Sigmoid colon (tissue), 6 donors: ENCODE measurements at regions not wholly inside any gene's neighbourhood (a gene's known extent, or its start where the extent isn't known, plus 50 kb on each side); places are given as distances from the start of the nearest gene placed in this dataset.
A peak's percentile ranks its signal among the peaks of the same experiment; 100 is the strongest.

Source experiments
- DNase-seq: peaks from one replicate; pipeline ENCODE4 v3.0.0-alpha.2; 2019
- H3K27ac ChIP-seq, 4 donors: fragments of 200-600 bp; sonication (generic); one replicate each; pipeline ENCODE4 v1.5.1; 2016 to 2019; ENCODE audit warnings: mild to moderate bottlenecking in 1 of 4
- H3K27me3 ChIP-seq, 3 donors: fragments of 200-600 bp; sonication (generic); one replicate each; pipeline ENCODE4 v1.5.1; 2019; ENCODE audit warnings: mild to moderate bottlenecking in 1 of 3
- H3K36me3 ChIP-seq, 4 donors: fragments of 200-600 bp; sonication (generic); one replicate each; pipeline ENCODE4 v1.5.1; 2016 to 2019
- H3K4me1 ChIP-seq, 4 donors: fragments of 200-600 bp; sonication (generic); one replicate each; pipeline ENCODE4 v1.5.1; 2017 to 2019
- H3K4me3 ChIP-seq, 4 donors: fragments of 200-600 bp; sonication (generic); one replicate each; pipeline ENCODE4 v1.5.1; 2017 to 2019; ENCODE audit warnings: mild to moderate bottlenecking in 2 of 4, moderate library complexity in 1 of 4
- H3K9me3 ChIP-seq, 4 donors: fragments of 200-600 bp in 3 of 4; sonication (generic) in 3 of 4; one replicate each; pipeline versions ENCODE4 v1.5.1 to v1.6.1; 2013 to 2019
- CTCF ChIP-seq, 4 experiments: fragments of 450-650 bp in 3 of 4; fragments of 200-600 bp in 1 of 4; IDR thresholded peaks; one replicate each; pipeline ENCODE4 v1.5.1; 2016 to 2019; ENCODE audit warnings: antibody characterized with exemption in 4 of 4, mild to moderate bottlenecking in 3 of 4, moderate library complexity in 2 of 4
- EP300 ChIP-seq, 4 donors: sonication (generic); formaldehyde crosslinking; IDR thresholded peaks; one replicate each; pipeline ENCODE4 v1.6.1; 2017; ENCODE audit warnings: antibody characterized with exemption in 4 of 4
- POLR2A ChIP-seq, 2 donors: fragments of 450-650 bp; IDR thresholded peaks; one replicate each; pipeline ENCODE4 v1.6.1; 2016; ENCODE audit warnings: antibody characterized with exemption in 2 of 2, mild to moderate bottlenecking in 2 of 2, moderate library complexity in 2 of 2
- POLR2AphosphoS5 ChIP-seq, 4 donors: sonication (generic); formaldehyde crosslinking; IDR thresholded peaks; one replicate each; pipeline ENCODE4 v1.6.1; 2017; ENCODE audit warnings: antibody characterized with exemption in 4 of 4
- WGBS, 2 donors: extraction: QIAGEN DNeasy Blood & Tissue Kit; methylation state at CpG; one replicate each; pipeline ENCODE4 v1.1.7; 2013; 5-methylcytosine and 5-hydroxymethylcytosine counted together
- intact Hi-C: fragments of 100-400 bp; cut with DNase I; formaldehyde crosslinking; loops from one replicate; pipeline ENCODE4 v1.15.1; 2023
- donor health status: healthy with polysubstance abuse.
- donor health status: healthy.

DNA sequence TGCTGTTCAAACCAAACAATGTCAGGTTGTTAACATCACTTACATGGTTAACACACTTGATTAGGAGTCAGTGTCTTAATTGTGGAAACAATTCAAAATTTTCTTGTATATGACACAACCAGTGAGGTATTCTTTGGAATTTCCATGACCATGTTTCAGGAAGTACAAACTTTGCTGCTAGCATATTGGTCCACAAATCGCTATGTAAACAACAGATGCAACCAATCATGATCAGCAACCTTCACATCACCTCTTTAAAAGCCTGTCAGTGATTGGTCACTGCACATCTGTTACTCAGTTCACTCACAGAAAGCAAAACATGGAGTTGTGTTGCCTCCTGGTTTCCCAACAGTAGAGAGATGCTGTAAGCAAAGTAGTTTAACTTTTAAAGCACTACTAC, 108.9 kb upstream of the FAM3C start:
- Histone ChIP-seq H3K4me1 (no peaks in the 10 kb centered on the region), H3K9me3 (peaks cover 4 to 11% (median 7%) of the 10 kb centered on the region in 4 donors), H3K36me3 (no peaks in the 10 kb centered on the region), H3K27me3 (no peaks in the 10 kb centered on the region), H3K4me3 (no peak overlapping the region), H3K27ac (peak overlapping the region in 2 of 4 donors; percentile 8 to 9)
- TF ChIP-seq POLR2AphosphoS5 (IDR thresholded peaks at IDR 0.05) (no peak), EP300 (IDR thresholded peaks at IDR 0.05) (no peak), CTCF (IDR thresholded peaks at IDR 0.05) (no peak), POLR2A (IDR thresholded peaks at IDR 0.05) (no peak)
- no peak for DNase-seq
- 89 to 92% methylated on average over 1 of the region's 1 CpG for WGBS, 2 donors
- intact Hi-C loops: no loop called here

DNA sequence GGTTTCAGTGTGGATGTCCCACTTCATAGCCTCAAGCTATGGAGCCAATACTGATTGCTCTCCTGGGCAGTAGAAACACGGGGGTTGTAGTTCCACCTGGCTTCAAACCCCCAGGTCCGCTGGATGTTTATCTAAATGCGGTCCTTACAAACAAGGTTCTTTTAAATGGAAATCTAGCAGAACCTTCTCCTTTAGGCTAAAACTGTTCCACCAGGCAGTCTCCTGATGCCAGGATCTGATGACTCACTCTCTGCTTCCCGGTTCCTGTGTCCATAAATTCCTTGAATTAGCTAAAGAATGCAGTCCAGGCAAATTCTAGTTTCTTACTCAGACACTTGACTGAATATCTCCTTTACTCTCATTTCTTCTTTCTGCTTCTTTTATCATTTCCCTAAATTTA, 108.4 kb upstream of the FAM3C start:
- Histone ChIP-seq H3K27me3 (no peaks in the 10 kb centered on the region), H3K36me3 (no peaks in the 10 kb centered on the region), H3K4me3 (no peak overlapping the region), H3K27ac (peak overlapping the region in 2 of 4 donors; percentile 8 to 9), H3K9me3 (peaks cover 4 to 11% (median 7%) of the 10 kb centered on the region in 4 donors), H3K4me1 (no peaks in the 10 kb centered on the region)
- 71 to 76% methylated on average over 4 of the region's 4 CpGs for WGBS, 2 donors
- DNase-seq: no peak
- intact Hi-C loops: no loop called here
- TF ChIP-seq CTCF (IDR thresholded peaks at IDR 0.05): no peak
- TF ChIP-seq POLR2A (IDR thresholded peaks at IDR 0.05): no peak
- TF ChIP-seq EP300 (IDR thresholded peaks at IDR 0.05): no peak
- no peak for TF ChIP-seq POLR2AphosphoS5 (IDR thresholded peaks at IDR 0.05)

DNA sequence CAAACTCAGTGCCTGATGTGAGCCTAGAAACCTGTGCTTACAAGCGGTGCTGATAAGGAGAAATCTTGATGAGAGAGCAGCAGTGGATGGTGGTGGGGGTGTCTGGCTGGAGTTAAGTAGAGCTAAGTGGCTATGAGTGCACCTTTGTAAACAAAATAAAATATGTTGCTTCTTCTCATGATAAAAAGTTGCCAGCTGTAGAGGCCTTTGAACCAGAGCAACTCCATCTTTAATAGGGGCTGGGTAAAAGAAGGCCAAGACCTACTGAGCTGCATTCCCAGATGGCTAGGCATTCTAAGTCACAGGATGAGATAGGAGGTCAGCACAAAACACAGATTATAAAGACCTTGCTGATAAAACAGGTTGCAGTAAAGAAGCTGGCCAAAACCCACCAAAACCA, 107.6 kb upstream of the FAM3C start:
- intact Hi-C loops: no loop called here
- Histone ChIP-seq H3K4me1 (no peaks in the 10 kb centered on the region), H3K9me3 (peaks cover 4 to 11% (median 7%) of the 10 kb centered on the region in 4 donors), H3K36me3 (no peaks in the 10 kb centered on the region), H3K27me3 (no peaks in the 10 kb centered on the region), H3K4me3 (no peak overlapping the region), H3K27ac (no peak overlapping the region)
- DNase-seq: no peak
- no peak for TF ChIP-seq CTCF (IDR thresholded peaks at IDR 0.05)
- TF ChIP-seq EP300 (IDR thresholded peaks at IDR 0.05): no peak
- no peak for TF ChIP-seq POLR2A (IDR thresholded peaks at IDR 0.05)
- 97 to 99% methylated on average over 1 of the region's 1 CpG for WGBS, 2 donors

DNA sequence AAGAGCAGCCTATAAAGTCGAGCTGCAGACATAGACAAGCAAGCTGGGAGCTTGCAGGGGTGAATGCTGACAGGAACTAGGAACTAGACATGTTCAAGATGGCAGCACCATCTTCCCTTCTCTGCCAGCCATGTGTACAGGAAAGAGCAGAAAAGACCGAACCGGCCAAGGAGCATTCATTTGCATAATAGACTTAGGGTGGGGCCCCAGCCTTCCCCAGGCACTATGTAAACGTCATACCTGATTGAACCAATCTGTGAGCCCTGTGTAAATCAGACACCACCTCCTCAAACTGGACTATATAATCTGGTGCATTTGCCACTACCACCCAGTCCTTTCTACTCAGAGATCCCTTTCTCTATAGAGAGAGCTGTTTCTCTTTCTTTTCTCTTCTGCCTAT, 106.9 kb upstream of the FAM3C start:
- 75 to 79% methylated on average over 4 of the region's 4 CpGs for WGBS, 2 donors
- Histone ChIP-seq H3K36me3 (no peaks in the 10 kb centered on the region), H3K27me3 (no peaks in the 10 kb centered on the region), H3K27ac (no peak overlapping the region), H3K4me1 (no peaks in the 10 kb centered on the region), H3K4me3 (no peak overlapping the region), H3K9me3 (peaks cover 4 to 11% (median 7%) of the 10 kb centered on the region in 4 donors)
- DNase-seq: no peak
- TF ChIP-seq EP300 (IDR thresholded peaks at IDR 0.05) (no peak), POLR2AphosphoS5 (IDR thresholded peaks at IDR 0.05) (no peak), CTCF (IDR thresholded peaks at IDR 0.05) (no peak), POLR2A (IDR thresholded peaks at IDR 0.05) (no peak)
- intact Hi-C loops: no loop called here

DNA sequence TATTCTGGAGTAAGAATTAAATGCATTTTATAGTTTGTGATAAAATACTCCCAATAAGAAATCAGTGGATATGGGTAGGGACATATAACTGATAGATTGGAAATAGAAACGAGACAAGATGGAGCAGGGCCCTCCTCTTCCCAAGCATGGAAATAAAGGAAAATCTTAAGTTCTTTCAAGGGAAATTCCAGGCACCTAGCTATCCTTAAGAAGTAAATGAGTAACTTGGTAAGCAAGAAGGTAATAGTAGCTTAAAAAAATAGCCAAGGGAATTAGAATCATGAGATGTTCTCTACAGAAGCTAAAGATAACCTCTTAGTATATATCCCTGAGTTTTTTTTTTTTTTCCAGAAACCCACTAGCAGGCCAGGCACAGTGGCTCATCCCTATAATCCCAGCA, 105.5 kb upstream of the FAM3C start:
- Histone ChIP-seq H3K4me1 (no peaks in the 10 kb centered on the region), H3K27ac (no peak overlapping the region), H3K4me3 (no peak overlapping the region), H3K9me3 (peaks cover 4 to 11% (median 7%) of the 10 kb centered on the region in 4 donors), H3K36me3 (no peaks in the 10 kb centered on the region), H3K27me3 (no peaks in the 10 kb centered on the region)
- intact Hi-C loops: no loop called here
- DNase-seq: no peak
- 84 to 86% methylated on average over 1 of the region's 1 CpG for WGBS, 2 donors
- TF ChIP-seq EP300 (IDR thresholded peaks at IDR 0.05): no peak
- TF ChIP-seq POLR2AphosphoS5 (IDR thresholded peaks at IDR 0.05): no peak
- TF ChIP-seq POLR2A (IDR thresholded peaks at IDR 0.05): no peak
- no peak for TF ChIP-seq CTCF (IDR thresholded peaks at IDR 0.05)
